HG03196 (cell line): ENCODE measurements at regions not wholly inside any gene's neighbourhood (a gene's known extent, or its start where the extent isn't known, plus 50 kb on each side); places are given as distances from the start of the nearest gene placed in this dataset.

Experiments
- ATAC-seq: cut with Tn5 transposase; IDR thresholded peaks from one replicate; pipeline ENCODE4 v1.9.1; 2021; ENCODE audit not compliant: unreplicated experiment

GRCh38 chr20:50455656-50456451 is 54.3 kb upstream of the PTPN1 start:
- no peak for ATAC-seq

GRCh38 chr20:50456452-50457324 is 53.5 kb upstream of the PTPN1 start:
- ATAC-seq = no peak

- no peak for ATAC-seq
Observed at GRCh38 chr20:50459124-50459918, 50.9 kb upstream of the PTPN1 start.

GRCh38 chr20:50460115-50460607 is 50.0 kb upstream of the PTPN1 start:
- ATAC-seq = no peak
